Immature natural killer cell (primary cell): ENCODE measurements at regions not wholly inside any gene's neighbourhood (a gene's known extent, or its start where the extent isn't known, plus 50 kb on each side); places are given as distances from the start of the nearest gene placed in this dataset.
"Not testable (repeated sequence)": the region's sequence is repeated elsewhere in the genome, so short reads cannot be mapped to it uniquely, and the experiment has no call there.

ENCODE experiments used
- DNase-seq, 3 donors: peaks; one replicate each; pipeline ENCODE4 v3.0.0; 2022; ENCODE audit warnings: mixed read lengths in 1 of 3
- H3K27ac Mint-ChIP-seq, 6 donors: one replicate each; pipeline ENCODE4 v1.8.0; 2020; ENCODE audit warnings: mixed read lengths in 6 of 6, mild to moderate bottlenecking in 5 of 6, inconsistent platforms in 4 of 6, moderate library complexity in 3 of 6
- H3K27me3 Mint-ChIP-seq, 3 donors: one replicate each; pipeline ENCODE4 v1.8.0; 2020 to 2021; ENCODE audit warnings: low read depth in 3 of 3, mild to moderate bottlenecking in 3 of 3, mixed read lengths in 3 of 3, moderate library complexity in 3 of 3, inconsistent platforms in 1 of 3
- H3K36me3 Mint-ChIP-seq, 3 donors: one replicate each; pipeline ENCODE4 v1.8.0; 2020; ENCODE audit warnings: mixed read lengths in 3 of 3, inconsistent platforms in 2 of 3, mild to moderate bottlenecking in 2 of 3
- H3K4me1 Mint-ChIP-seq, 2 donors: one replicate each; pipeline ENCODE4 v1.8.0; 2020; ENCODE audit warnings: inconsistent platforms in 2 of 2, mild to moderate bottlenecking in 2 of 2, mixed read lengths in 2 of 2, moderate library complexity in 1 of 2
- H3K4me3 Mint-ChIP-seq, 5 donors: one replicate each; pipeline ENCODE4 v1.8.0; 2020; ENCODE audit warnings: mild to moderate bottlenecking in 5 of 5, mixed read lengths in 5 of 5, inconsistent platforms in 3 of 5, moderate library complexity in 3 of 5
- H3K9me3 Mint-ChIP-seq, 6 donors: one replicate each; pipeline ENCODE4 v1.8.0; 2020; ENCODE audit warnings: mild to moderate bottlenecking in 6 of 6, mixed read lengths in 6 of 6, inconsistent platforms in 4 of 6, moderate library complexity in 3 of 6

DNA sequence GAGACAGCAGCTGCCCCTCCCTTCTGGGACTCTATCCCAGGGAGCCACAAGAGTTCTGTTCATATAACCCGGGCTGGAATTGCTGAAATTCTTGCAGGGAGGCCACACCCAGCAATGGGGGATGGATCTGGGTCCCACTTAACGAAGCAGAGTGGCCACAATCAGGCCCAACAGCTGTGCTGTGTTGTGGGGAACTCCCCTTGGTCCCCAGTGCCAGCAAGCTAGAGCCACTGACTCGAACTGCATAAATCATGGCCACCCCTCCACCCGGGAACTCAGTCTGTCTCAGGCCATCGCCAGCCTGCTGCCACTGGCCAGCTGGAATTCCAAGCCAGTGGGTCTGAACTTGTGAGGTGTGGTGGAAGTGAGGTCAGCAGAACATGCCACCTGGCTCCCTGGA is 111.1 kb downstream of the KLF8 start:
- Mint-ChIP-seq H3K4me1 (peaks cover 33 to 47% of the 10 kb centered on the region in 2 donors), H3K27ac (no peak overlapping the region), H3K27me3 (peaks cover 0 to 7% (median 4%) of the 10 kb centered on the region in 3 donors), H3K36me3 (peaks cover 0 to 4% (median 0%) of the 10 kb centered on the region in 3 donors), H3K9me3 (peaks cover 0 to 1% (median 0%) of the 10 kb centered on the region in 6 donors), H3K4me3 (peak overlapping the region in 1 of 5 donors; percentile 68)
- no peak for DNase-seq

GRCh38 chrX:56343664-56344063 is 111.5 kb downstream of the KLF8 start:
- Mint-ChIP-seq H3K4me1 (peaks cover 32 to 45% of the 10 kb centered on the region in 2 donors), H3K36me3 (peaks cover 0 to 4% (median 0%) of the 10 kb centered on the region in 3 donors), H3K9me3 (no peaks in the 10 kb centered on the region), H3K27ac (peak overlapping the region in 2 of 6 donors; percentile 44 to 46), H3K4me3 (peak overlapping the region; percentile 49 to 72 (median 61)), H3K27me3 (peaks cover 0 to 7% (median 4%) of the 10 kb centered on the region in 3 donors)
- DNase-seq: peak; percentile 9 to 24 (median 10)

GRCh38 chrX:56358145-56358544 is 126.0 kb downstream of the KLF8 start:
- H3K4me3 Mint-ChIP-seq, H3K36me3 Mint-ChIP-seq, H3K9me3 Mint-ChIP-seq, DNase-seq, H3K27ac Mint-ChIP-seq, H3K4me1 Mint-ChIP-seq: not testable (repeated sequence)
- peaks cover 2 to 16% (median 4%) of the 10 kb centered on the region in 3 donors for H3K27me3 Mint-ChIP-seq

- H3K9me3 Mint-ChIP-seq, DNase-seq, H3K36me3 Mint-ChIP-seq: not testable (repeated sequence)
- H3K4me1 Mint-ChIP-seq: peaks cover 32 to 38% of the 10 kb centered on the region in 2 donors
- peak overlapping the region in 5 of 6 donors; percentile 4 to 63 (median 51) for H3K27ac Mint-ChIP-seq
- peak overlapping the region; percentile 31 to 56 (median 44) for H3K4me3 Mint-ChIP-seq
- peaks cover 1 to 26% (median 4%) of the 10 kb centered on the region in 3 donors for H3K27me3 Mint-ChIP-seq
Measured at GRCh38 chrX:56365171-56365570, 133.0 kb downstream of the KLF8 start.

GRCh38 chrX:56366901-56367300 is 134.7 kb downstream of the KLF8 start:
- Mint-ChIP-seq H3K4me3 (no peak overlapping the region), H3K27ac (peak overlapping the region in 1 of 6 donors; percentile 6)
- no peak for DNase-seq

GRCh38 chrX:56368962-56369361 is 136.8 kb downstream of the KLF8 start:
- Mint-ChIP-seq H3K27me3 (peaks cover 0 to 32% (median 3%) of the 10 kb centered on the region in 3 donors), H3K36me3 (no peaks in the 10 kb centered on the region), H3K9me3 (peaks cover 0 to 3% (median 0%) of the 10 kb centered on the region in 6 donors), H3K4me3 (peak overlapping the region in 1 of 5 donors; percentile 52), H3K4me1 (peaks cover 32 to 38% of the 10 kb centered on the region in 2 donors), H3K27ac (no peak overlapping the region)
- no peak for DNase-seq

More at GRCh38 chrX:56366901-56367300, 134.7 kb downstream of the KLF8 start:
- H3K4me1 Mint-ChIP-seq: peaks cover 32 to 38% of the 10 kb centered on the region in 2 donors
- peaks cover 1 to 29% (median 4%) of the 10 kb centered on the region in 3 donors for H3K27me3 Mint-ChIP-seq
- H3K36me3 Mint-ChIP-seq: no peaks in the 10 kb centered on the region
- H3K9me3 Mint-ChIP-seq: no peaks in the 10 kb centered on the region

DNA sequence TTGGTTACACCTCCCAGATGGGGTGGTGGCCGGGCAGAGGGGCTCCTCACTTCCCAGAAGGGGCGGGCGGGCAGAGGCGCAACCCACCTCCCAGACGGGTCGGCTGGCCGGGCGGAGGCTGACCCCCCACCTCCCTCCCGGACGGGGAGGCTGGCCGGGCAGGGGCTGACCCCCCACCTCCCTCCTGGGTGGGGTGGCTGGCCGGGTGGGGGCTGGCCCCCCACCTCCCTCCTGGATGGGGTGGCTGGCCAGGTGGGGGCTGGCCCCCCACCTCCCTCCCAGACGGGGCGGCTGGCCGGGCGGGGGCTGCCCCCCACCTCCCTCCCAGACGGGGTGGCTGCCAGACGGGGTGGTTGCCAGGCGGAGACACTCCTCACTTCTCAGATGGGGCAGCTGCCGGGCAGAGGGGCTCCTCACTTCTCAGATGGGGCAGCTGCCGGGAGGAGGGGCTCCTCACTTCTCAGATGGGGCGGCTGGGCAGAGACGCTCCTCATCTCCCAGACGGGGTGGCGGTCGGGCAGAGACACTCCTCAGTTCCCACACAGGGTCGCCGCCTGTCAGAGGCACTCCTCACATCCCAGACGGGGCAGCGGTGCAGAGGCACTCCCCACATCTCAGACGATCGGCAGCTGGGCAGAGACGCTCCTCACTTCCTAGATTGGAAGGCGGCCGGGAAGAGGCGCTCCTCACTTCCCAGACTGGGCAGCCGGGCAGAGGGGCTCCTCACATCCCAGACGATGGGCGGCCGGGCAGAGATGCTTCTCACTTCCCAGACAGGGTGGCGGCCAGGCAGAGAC is 148.0 kb downstream of the KLF8 start:
- not testable (repeated sequence) for H3K27me3 Mint-ChIP-seq, H3K4me3 Mint-ChIP-seq, H3K27ac Mint-ChIP-seq, H3K36me3 Mint-ChIP-seq, H3K9me3 Mint-ChIP-seq, DNase-seq
- peaks cover 2 to 17% of the 10 kb centered on the region in 2 donors for H3K4me1 Mint-ChIP-seq

- H3K27ac Mint-ChIP-seq: peak overlapping the region in 1 of 6 donors; percentile 8
- peaks cover 6 to 29% of the 10 kb centered on the region in 2 donors for H3K4me1 Mint-ChIP-seq
- no peak overlapping the region for H3K4me3 Mint-ChIP-seq
- H3K36me3 Mint-ChIP-seq: no peaks in the 10 kb centered on the region
- no peak for DNase-seq
- peaks cover 0 to 4% (median 0%) of the 10 kb centered on the region in 3 donors for H3K27me3 Mint-ChIP-seq
- H3K9me3 Mint-ChIP-seq: peaks cover 0 to 2% (median 0%) of the 10 kb centered on the region in 6 donors
Measured at GRCh38 chrX:56382278-56382677, 150.1 kb downstream of the KLF8 start.

GRCh38 chrX:56385336-56385735 is 153.2 kb downstream of the KLF8 start:
- DNase-seq: peak in 1 of 3 donors; percentile 5
- H3K4me1 Mint-ChIP-seq: peaks cover 6 to 29% of the 10 kb centered on the region in 2 donors
- H3K27me3 Mint-ChIP-seq: peaks cover 0 to 9% (median 1%) of the 10 kb centered on the region in 3 donors
- H3K9me3 Mint-ChIP-seq: peaks cover 0 to 4% (median 0%) of the 10 kb centered on the region in 6 donors
- H3K36me3 Mint-ChIP-seq: no peaks in the 10 kb centered on the region
- H3K27ac Mint-ChIP-seq: peak overlapping the region in 4 of 6 donors; percentile 5 to 77 (median 10)
- peak overlapping the region; percentile 48 to 69 (median 64) for H3K4me3 Mint-ChIP-seq

GRCh38 chrX:56385960-56386359 is 153.8 kb downstream of the KLF8 start:
- no peaks in the 10 kb centered on the region for H3K36me3 Mint-ChIP-seq
- H3K27me3 Mint-ChIP-seq: peaks cover 0 to 9% (median 1%) of the 10 kb centered on the region in 3 donors
- peak overlapping the region in 3 of 6 donors; percentile 3 to 83 (median 62) for H3K27ac Mint-ChIP-seq
- peak overlapping the region in 4 of 5 donors; percentile 28 to 69 (median 50) for H3K4me3 Mint-ChIP-seq
- H3K9me3 Mint-ChIP-seq: peaks cover 0 to 4% (median 0%) of the 10 kb centered on the region in 6 donors
- no peak for DNase-seq
- H3K4me1 Mint-ChIP-seq: peaks cover 6 to 29% of the 10 kb centered on the region in 2 donors

GRCh38 chrX:56397636-56398035 is 165.5 kb downstream of the KLF8 start:
- Mint-ChIP-seq H3K4me3 (peak overlapping the region in 2 of 5 donors; percentile 1 to 33), H3K27ac (no peak overlapping the region), H3K27me3 (no peaks in the 10 kb centered on the region), H3K36me3 (no peaks in the 10 kb centered on the region), H3K4me1 (peaks cover 8 to 10% of the 10 kb centered on the region in 2 donors), H3K9me3 (no peaks in the 10 kb centered on the region)
- no peak for DNase-seq

DNA sequence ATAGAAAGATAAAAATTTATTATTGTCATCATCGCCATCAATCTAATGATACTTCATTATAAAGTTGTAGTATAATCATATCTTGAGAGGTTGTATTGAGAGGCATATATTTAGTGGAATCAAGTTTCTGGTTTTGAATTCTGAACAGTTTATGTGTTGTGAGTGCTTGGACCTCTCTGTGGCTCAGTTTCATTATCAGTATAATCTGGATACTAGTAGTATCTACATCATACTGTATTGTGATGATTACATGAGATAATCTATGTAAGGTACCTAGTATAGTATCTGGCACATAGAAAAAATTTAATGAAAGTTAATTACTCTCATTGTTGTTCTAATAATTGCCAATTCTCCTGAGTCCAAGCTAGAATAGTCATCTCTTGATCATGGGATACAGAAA is 161.2 kb upstream of the UBQLN2 start:
- H3K4me3 Mint-ChIP-seq: no peak overlapping the region

DNA sequence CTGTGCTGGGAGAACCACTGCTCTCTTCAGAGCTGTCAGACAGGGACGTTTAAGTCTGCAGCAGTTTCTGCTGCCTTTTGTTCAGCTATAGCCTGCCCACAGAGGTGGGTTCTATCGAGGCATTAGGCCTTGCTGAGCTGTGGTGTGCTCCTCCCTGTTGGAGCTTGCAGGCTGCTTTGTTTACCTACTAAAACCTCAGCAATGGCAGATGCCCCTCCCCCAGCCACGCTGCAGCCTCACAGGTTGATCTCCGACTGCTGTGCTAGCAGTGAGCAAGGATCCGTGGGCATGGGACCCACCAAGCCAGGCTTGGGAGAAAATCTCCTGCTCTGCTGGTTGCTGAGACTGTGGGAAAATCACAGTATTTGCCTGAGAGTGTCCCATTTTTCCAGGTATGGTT is 133.8 kb upstream of the UBQLN2 start:
- Mint-ChIP-seq H3K4me1 (no peaks in the 10 kb centered on the region), H3K27me3 (peaks cover 2 to 7% (median 5%) of the 10 kb centered on the region in 3 donors), H3K9me3 (peaks cover 0 to 3% (median 0%) of the 10 kb centered on the region in 6 donors), H3K36me3 (no peaks in the 10 kb centered on the region), H3K4me3 (no peak overlapping the region), H3K27ac (no peak overlapping the region)
- DNase-seq: no peak

More for the DNA sequence above, 161.2 kb upstream of the UBQLN2 start:
- Mint-ChIP-seq H3K9me3 (no peaks in the 10 kb centered on the region), H3K27ac (no peak overlapping the region), H3K4me1 (peaks cover 7 to 8% of the 10 kb centered on the region in 2 donors), H3K27me3 (peaks cover 0 to 6% (median 0%) of the 10 kb centered on the region in 3 donors), H3K36me3 (no peaks in the 10 kb centered on the region)
- no peak for DNase-seq

DNA sequence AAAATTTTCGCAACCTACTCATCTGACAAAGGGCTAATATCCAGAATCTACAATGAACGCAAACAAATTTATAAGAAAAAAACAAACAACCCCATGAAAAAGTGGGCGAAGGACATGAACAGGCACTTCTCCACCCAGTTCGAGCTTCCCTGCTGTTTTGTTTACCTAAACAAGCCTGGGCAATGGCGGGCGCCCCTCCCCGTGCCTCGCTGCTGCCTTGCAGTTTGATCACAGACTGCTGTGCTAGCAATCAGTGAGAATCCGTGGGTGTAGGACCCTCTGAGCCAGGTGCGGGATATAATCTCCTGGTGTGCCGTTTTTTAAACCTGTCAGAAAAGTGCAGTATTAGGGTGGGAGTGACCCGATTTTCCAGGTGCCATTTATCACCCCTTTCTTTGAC is 111.4 kb upstream of the UBQLN2 start:
- H3K4me1 Mint-ChIP-seq, H3K27ac Mint-ChIP-seq, DNase-seq, H3K4me3 Mint-ChIP-seq, H3K36me3 Mint-ChIP-seq: not testable (repeated sequence)
- Mint-ChIP-seq H3K9me3 (peaks cover 2 to 13% (median 10%) of the 10 kb centered on the region in 6 donors), H3K27me3 (peaks cover 0 to 20% (median 5%) of the 10 kb centered on the region in 3 donors)
